Nephron progenitor cell (in vitro differentiated cells): ENCODE measurements at regions not wholly inside any gene's neighbourhood (a gene's known extent, or its start where the extent isn't known, plus 50 kb on each side); places are given as distances from the start of the nearest gene placed in this dataset.

Source experiments
- DNase-seq: peaks from one replicate; pipeline ENCODE4 v3.0.0; 2021
- H3K27ac Mint-ChIP-seq: 2 replicates; pipeline ENCODE4 v1.8.0; 2021; ENCODE audit warnings: mild to moderate bottlenecking, moderate library complexity, mixed read lengths
- H3K27me3 Mint-ChIP-seq: 2 replicates; pipeline ENCODE4 v1.8.0; 2021; ENCODE audit warnings: mild to moderate bottlenecking, low read depth, mixed read lengths; ENCODE audit not compliant: poor library complexity
- H3K36me3 Mint-ChIP-seq: 2 replicates; pipeline ENCODE4 v1.8.0; 2021; ENCODE audit warnings: low read depth, mixed read lengths
- H3K4me1 Mint-ChIP-seq: 2 replicates; pipeline ENCODE4 v1.8.0; 2021; ENCODE audit warnings: mixed read lengths
- H3K4me3 Mint-ChIP-seq: 2 replicates; pipeline ENCODE4 v1.8.0; 2021; ENCODE audit warnings: mild to moderate bottlenecking, moderate library complexity, mixed read lengths
- H3K9me3 Mint-ChIP-seq: 2 replicates; pipeline ENCODE4 v1.8.0; 2021; ENCODE audit warnings: mild to moderate bottlenecking, moderate library complexity, mixed read lengths
- TF ChIP-seq, protein P1 (sequence below): fragments of 200-600 bp; sonication (generic); IDR thresholded peaks from 2 replicates; pipeline ENCODE4 v1.5.0; 2021; ENCODE audit warnings: antibody characterized with exemption

DNA sequence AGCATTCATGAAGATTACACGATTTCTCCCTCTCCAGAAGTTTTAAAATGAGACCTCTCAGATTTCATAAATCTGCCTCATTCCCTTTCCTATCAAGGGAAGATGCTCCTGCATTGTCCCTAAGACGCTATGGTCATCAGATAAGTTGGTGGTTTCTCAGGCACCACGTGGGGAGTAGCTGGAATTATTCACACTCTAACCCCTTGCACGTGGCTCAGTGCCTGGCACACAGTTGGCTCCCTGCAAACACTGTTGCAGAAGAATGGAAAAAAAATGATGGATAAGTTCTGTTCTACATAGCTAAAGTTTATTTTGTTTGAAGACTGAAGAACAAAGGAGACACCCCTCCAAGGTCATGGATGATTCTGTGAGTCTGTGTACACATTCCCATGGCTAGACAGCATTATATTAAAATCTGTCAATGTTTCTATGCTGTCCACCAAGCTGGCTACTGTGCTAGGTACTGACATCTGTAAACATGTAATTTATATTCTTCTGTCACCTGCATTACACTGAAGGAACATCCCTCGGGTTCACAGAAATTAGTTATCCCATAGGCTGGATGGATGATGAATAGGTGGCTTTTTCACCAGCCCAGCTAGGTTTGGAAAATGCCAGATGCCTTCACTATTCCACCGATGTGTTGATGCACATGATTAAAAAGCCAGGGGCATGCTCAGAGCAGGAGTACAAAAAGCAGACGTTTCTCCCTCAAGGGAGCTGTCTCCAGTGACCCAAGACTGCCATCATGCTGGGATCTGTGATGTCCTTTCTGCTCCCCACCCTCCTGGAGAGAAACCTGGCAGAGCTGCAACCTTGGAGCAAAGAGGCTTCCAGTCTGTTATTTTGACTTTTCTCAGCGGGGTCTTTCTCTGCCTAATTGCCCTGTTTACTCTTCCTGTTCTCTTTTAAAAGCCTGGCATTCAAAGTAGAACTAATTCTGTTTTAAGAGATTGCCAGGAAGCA, 610.5 kb downstream of the UTRN start:
- H3K27me3 Mint-ChIP-seq, result no peaks in the 10 kb centered on the region
- H3K36me3 Mint-ChIP-seq, result no peaks in the 10 kb centered on the region

DNA sequence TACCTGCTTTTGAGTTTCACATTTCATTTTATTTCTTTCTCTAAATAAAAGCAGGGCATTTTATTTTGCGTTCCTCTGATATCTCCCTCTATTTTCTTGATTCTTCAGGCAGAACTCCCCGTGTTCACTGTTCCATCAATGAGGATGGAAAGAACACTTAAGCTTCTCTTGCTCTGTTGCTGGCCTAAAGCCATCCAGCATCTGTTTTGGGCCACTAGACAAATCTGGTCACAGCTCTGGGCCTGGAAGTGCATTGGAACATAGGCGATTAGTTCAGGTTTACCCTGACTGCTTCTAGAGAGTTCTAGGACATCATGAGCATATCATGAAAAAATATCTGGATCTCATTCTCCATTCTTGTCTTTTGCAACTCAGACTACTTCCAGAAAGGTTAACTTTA, 611.2 kb downstream of the UTRN start:
- Mint-ChIP-seq H3K4me1 (peaks cover 23% of the 10 kb centered on the region), H3K4me3 (no peak overlapping the region), H3K27me3 (no peaks in the 10 kb centered on the region), H3K9me3 (peaks cover 9% of the 10 kb centered on the region), H3K27ac (no peak overlapping the region), H3K36me3 (no peaks in the 10 kb centered on the region)
- TF ChIP-seq, protein P1, sequence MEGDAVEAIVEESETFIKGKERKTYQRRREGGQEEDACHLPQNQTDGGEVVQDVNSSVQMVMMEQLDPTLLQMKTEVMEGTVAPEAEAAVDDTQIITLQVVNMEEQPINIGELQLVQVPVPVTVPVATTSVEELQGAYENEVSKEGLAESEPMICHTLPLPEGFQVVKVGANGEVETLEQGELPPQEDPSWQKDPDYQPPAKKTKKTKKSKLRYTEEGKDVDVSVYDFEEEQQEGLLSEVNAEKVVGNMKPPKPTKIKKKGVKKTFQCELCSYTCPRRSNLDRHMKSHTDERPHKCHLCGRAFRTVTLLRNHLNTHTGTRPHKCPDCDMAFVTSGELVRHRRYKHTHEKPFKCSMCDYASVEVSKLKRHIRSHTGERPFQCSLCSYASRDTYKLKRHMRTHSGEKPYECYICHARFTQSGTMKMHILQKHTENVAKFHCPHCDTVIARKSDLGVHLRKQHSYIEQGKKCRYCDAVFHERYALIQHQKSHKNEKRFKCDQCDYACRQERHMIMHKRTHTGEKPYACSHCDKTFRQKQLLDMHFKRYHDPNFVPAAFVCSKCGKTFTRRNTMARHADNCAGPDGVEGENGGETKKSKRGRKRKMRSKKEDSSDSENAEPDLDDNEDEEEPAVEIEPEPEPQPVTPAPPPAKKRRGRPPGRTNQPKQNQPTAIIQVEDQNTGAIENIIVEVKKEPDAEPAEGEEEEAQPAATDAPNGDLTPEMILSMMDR, result no peak
- DNase-seq, result no peak

More for the DNA sequence above, 610.5 kb downstream of the UTRN start:
- Mint-ChIP-seq H3K4me1 (peaks cover 23% of the 10 kb centered on the region), H3K27ac (peak overlapping the region; percentile 53), H3K4me3 (no peak overlapping the region), H3K9me3 (peaks cover 2% of the 10 kb centered on the region)
- TF ChIP-seq, protein P1, result no peak
- no peak for DNase-seq

- TF ChIP-seq, protein P1, result no peak
- no peak overlapping the region for H3K27ac Mint-ChIP-seq
- no peaks in the 10 kb centered on the region for H3K36me3 Mint-ChIP-seq
- no peak overlapping the region for H3K4me3 Mint-ChIP-seq
- no peak for DNase-seq
- peaks cover 23% of the 10 kb centered on the region for H3K4me1 Mint-ChIP-seq
- H3K27me3 Mint-ChIP-seq, result no peaks in the 10 kb centered on the region
- peaks cover 15% of the 10 kb centered on the region for H3K9me3 Mint-ChIP-seq
These were observed 611.7 kb downstream of the UTRN start for GRCh38 chr6:144896871-144897270.

DNA sequence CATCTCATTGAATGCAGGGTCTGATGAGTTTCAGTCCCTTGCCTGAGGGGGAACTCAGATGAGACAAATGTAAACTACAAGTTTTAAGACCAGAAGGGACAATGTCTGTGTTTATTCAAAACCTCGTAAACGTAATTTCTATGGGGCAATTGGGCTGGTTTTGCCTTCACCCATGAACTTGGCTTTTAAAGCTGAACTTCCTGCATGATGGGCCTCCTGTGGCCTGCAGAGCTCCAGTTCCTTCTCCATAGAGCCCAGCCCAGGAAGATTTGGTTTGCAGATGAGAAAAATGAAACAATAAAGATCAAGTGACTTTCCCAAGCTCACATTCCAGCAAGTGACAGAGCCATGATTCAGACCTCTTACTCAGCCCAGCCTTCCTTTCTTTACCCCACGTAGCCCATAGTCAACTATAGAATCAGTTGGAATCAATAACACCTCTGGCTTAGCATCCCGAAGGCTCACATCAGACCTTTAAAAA, 612.3 kb downstream of the UTRN start:
- Mint-ChIP-seq H3K27me3 (no peaks in the 10 kb centered on the region), H3K9me3 (peaks cover 21% of the 10 kb centered on the region), H3K4me3 (no peak overlapping the region), H3K36me3 (no peaks in the 10 kb centered on the region), H3K27ac (no peak overlapping the region), H3K4me1 (peaks cover 23% of the 10 kb centered on the region)
- TF ChIP-seq, protein P1, result no peak
- no peak for DNase-seq

- DNase-seq, result no peak
These were observed 613.0 kb downstream of the UTRN start for GRCh38 chr6:144898052-144898689.

More at GRCh38 chr6:144898052-144898689, 613.0 kb downstream of the UTRN start:
- H3K4me1 Mint-ChIP-seq, result peaks cover 23% of the 10 kb centered on the region
- TF ChIP-seq, protein P1, result no peak
- H3K27me3 Mint-ChIP-seq, result no peaks in the 10 kb centered on the region
- peaks cover 28% of the 10 kb centered on the region for H3K9me3 Mint-ChIP-seq
- H3K36me3 Mint-ChIP-seq, result no peaks in the 10 kb centered on the region
- no peak overlapping the region for H3K27ac Mint-ChIP-seq
- H3K4me3 Mint-ChIP-seq, result no peak overlapping the region
